Fibroblast of skin of back (primary cell): ENCODE measurements at regions not wholly inside any gene's neighbourhood (a gene's known extent, or its start where the extent isn't known, plus 50 kb on each side); places are given as distances from the start of the nearest gene placed in this dataset.
"Not testable (repeated sequence)": the region's sequence is repeated elsewhere in the genome, so short reads cannot be mapped to it uniquely, and the experiment has no call there.

Source experiments
- DNase-seq: peaks from one replicate; pipeline ENCODE4 v3.0.0-alpha.2; 2013

DNA sequence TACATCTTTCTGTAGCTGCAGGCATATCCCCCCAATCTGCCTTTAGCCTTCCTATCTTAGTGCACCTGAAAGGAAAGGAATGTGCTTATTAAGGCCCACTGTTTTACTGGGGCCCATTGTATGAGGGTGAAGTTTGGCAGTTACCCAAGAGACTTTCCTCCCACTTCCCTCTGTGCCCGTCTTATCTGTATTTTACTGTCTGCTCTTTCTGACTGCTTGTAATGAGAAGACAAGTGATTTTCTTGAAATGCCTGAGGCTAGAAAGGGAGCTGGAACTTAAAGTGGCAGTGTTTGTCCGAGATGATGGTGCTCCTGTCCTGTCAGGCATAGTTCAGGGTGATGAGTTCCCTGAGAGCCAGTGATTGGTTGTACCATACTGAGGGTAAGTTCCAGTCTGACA is 114.7 kb downstream of the QRSL1 start:
- DNase-seq, result not testable (repeated sequence)

DNA sequence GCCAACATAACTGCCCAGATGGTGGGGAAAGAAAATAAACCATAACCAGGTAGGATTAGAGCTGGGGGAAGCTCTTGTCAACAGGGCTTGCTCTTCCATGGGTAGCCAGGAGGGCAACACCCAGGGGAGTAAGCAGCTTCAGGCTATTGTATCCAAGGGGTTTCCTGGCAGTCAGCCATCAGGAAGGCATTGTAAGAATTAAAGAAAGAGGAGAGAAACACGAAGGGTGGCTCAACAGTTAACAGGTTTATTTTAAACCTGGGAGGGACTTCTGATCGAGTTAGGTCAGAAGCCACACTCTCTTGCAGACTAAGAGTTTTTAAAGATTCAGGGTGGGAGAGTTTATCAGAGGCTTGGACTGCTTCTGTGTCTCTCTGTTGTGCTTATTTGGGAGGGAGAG is 114.2 kb downstream of the QRSL1 start:
- DNase-seq, result no peak

DNA sequence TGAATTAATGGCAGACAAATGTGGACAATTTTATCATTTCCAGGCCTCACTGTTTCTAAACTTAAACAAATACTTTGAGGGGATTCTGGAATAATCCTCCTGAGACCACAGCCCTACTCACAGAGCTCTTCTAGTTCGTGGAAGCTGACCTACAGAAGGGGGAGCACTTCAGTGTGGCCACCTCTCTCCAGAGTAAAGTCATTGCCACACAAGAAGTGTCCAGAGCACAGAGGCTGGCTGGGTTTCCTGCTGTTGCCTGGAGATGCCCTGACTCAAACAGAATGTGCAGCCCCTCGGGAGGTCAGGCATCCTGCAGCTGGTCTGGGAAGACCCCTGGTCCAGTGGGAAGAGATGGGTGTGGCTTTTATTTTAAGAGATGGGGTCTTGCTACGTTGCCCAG is 110.9 kb downstream of the QRSL1 start:
- no peak for DNase-seq

DNA sequence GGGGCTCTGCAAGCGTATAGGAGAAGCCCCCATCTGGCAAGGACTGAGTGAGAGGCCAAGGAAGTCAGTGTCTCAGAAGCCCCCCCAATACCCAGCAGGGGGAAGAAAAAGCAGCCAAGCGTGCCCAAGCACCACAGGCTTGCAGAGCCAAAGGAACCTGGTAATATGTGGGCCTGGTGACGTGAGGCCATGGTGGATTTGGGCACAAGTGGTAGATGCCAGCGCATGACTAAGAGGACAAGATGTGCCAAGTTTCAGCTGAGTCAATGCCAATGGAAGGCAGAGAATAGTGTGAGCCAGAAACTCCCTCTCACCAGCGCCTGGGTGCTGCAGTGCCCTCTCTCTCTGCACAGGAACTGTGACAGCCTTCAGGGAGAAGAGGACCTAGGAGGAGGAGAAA is 110.0 kb downstream of the QRSL1 start:
- DNase-seq, result no peak

DNA sequence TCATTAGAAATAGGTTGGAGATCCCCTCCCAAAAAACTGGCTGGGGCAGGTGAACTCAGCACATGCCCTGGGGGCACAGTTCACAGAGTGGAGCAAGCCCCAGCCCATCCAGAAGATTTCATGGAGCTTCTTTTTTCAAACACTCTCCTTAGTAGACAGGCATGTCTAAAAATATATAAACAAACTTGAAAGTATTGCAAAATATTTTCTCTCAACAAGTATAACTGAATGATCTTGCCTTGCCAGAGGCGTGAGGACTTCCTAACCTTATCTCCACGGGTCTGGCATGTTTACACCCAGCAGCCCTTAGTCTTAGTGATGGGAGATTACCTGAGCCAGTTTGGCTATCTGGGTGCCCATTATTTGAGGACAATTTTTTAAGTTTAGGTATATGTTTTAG is 107.1 kb downstream of the QRSL1 start:
- DNase-seq, result no peak

DNA sequence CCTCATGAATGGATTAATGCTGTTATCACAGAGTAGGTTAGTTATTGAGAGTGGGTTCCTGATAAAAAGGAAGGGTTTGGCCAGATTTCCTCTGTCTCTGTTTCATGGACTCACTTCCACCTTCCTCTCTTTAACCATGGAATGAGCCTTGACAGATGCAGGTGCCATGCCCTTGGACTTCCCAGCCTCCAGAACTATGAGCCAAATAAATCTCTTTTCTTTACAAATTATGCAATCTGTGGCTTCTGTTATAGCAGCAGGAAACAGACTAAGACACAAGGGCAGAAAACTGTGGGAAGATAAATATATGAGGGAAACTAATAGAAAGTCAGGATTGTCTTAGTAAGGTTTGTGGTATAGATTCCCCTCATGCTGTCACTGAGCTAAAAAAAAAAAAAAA is 106.5 kb downstream of the QRSL1 start:
- DNase-seq, result no peak

DNA sequence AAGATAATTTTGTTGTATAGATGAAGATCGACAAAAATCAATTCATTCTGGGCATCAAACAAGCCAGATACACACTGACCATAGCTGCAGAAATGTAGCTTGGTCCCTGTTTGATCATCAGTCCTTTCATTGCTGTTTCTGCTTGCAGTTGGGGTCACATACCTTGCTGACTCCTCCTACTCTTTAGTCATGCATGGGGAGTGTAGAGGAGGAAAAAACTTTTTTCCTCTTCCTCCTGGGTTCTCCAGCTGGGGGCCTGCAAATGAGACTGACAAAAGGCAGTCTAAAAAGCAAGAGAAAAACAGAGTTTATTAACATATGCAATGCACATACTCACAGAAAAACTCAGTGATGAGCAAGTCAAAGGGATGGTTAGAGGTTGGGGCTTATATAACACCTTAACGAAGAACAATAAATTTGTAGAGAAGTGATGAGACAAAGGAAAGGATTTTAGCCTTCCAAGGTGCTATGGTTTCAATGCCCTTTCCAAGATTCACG is 105.8 kb downstream of the QRSL1 start:
- no peak for DNase-seq

DNA sequence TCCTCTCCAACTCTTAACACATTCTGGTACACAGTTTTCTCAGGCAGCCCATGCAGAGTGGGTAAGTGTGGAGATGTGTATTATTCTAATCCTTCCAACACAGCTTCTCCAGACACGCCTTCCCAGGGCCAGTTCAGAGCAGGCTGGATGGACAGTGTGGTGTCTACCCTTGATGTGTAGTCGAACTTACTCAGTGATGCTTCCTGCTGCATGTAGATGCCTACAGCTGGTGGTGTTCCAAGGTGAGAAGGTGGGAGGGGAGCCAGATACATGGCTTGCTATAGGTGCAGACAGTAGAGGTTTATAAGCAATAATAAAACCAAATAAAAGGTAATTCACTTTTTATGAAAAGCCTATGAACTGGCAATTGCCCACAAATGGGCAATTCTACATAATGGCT is 104.0 kb downstream of the QRSL1 start:
- no peak for DNase-seq

DNA sequence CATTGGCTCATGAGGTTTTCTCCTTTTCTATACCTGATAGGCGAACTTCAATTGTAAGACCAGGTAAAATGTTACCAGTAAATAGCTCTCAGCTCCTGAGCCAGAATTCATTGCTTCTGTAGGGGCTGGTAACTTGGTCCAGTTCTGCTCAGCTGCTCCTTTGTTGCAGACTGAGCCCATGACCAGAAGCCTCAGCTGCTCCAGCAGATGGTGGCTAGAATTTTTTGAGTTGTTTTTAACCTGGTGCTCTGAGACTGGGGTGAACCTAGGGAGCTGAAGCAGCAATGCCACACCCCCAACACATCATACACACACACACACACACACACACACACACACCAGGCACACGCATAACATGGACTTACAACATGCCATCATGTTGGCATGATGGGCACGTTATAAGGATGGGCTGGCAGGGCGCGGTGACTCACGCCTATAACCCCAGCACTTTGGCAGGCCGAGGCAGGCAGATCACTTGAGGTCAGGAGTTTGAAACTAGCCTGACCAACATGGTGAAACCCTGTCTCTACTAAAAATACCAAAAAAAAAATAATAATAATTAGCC is 103.1 kb downstream of the QRSL1 start:
- no peak for DNase-seq

DNA sequence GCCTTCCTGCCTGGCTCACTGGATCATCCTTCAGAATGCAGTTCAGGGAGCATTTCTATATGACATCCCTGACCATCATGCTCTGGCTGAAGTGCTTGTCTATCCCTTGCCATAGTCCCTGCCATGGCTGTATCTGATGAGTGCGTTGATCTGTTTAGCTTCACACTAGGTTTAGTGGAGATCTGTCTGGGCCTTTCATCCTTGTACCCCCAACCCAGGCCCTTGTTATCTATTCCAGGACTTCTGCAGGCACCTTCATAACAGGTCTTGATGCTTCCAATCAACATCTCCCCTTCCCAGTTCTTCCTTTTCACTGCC is 102.4 kb downstream of the QRSL1 start:
- no peak for DNase-seq

DNA sequence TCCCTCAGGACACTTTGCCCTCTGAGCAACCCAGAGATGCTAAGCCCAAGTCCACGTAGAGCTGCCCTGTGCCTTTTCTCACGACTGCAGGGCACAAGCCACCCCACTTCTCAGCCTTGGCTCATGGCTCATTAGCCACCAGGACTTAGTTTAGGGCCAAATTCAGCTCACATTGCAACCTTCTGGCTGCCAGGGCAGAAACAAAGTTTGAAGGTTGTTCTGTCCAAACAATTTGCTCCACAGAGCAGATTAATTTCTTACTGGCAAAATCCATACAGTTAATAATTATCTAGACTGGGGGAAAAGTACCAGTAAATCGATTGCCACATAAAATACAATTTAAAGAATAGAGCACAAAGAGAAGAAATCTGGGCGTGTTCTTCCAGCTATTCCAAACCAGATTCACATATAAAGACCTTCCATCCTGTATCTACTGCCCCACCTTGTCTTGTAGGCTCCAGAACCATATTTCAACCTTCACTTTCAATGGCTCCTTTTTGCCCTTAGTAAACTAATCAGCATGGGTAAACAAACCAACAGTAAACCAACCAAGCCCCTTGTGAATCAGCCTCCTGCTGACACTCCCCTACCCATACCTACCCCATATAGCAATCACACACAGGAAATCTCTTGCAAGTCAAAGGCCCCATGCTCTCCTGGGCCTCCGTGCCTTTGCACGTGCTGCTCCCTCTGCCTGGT is 101.9 kb downstream of the QRSL1 start:
- no peak for DNase-seq

DNA sequence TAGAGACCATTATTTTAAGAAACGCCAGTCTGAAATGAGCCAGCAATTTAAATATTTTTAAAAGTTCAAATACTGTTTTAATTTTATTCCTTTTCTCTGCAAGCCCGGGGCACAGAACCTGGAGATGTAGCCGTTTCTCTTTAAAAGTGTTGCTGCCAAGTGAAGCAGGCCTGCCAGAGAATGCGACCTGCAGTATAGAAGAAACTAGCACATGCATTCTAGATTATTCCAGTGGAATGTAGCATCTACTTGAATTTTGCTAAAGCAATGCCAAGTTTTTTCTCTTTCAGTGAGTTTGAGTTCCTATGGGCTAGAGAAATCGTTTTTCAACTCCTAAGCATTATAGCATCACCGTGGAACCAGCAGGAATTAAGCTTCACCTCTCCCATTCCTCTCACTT is 101.3 kb downstream of the QRSL1 start:
- DNase-seq, result no peak

DNA sequence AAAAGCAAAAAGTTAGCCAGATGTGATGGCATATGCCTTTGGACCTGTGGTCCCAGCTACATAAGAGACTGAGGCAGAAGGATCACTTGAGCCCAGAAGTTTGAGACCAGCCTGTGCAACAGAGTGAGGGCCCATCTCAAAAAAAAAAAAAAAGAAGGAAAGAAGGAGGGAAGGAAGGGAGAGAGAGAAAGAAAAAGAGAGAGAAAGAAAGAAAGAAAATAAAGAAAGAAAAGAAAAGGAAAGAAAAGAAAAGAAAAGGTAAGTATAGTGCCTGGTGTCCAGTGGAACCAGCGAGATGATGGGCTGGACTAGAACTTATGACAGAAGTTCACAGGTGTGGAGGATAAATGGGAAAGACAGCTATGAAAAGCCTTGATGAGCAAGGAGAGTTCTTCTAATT is 100.9 kb downstream of the QRSL1 start:
- no peak for DNase-seq

DNA sequence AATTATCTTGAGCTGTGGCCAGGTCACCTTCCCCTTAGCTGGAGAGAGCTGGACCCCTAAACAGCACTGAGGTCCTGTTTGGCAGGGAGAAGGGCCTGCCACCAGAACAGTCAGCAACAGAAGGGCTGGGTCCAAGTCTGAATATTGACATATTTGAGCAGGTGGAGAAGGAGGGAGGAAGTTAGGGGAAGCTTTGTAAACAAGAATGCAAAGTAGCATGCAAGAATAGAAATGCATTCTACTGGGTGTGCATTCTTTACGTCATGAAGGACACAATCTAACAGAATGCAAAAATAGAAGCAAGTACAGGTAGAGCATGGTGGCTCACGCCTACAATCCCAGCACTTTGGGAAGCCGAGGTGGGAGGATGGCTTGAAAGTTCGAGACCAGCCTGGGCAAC is 100.5 kb downstream of the QRSL1 start:
- no peak for DNase-seq

DNA sequence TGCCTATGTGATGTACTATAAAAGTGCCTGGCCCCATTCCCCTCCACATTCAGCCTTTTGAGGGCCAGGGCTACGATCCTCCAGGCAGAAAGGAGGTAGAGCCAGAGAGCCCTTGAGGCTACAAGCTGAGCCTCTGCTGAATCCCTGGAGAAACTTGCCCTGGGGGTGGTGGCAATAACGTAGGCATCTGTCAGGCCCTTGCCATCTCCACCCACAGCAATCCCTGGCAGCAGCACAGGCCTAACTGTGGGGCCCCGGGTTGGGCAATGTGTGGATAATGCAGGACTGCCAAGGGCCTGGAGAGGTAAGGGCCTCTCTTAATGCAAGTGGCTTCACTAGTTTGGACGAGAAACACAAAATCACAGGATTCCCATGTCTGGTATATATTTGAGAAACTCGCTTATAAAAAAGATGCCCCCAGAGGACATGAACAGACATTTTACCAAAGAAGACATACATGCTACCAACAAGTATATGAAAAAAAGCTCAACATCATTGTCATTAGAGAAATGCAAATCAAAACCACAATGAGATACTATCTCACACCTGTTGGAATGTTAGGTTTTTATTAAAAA is 99.0 kb downstream of the QRSL1 start:
- no peak for DNase-seq

DNA sequence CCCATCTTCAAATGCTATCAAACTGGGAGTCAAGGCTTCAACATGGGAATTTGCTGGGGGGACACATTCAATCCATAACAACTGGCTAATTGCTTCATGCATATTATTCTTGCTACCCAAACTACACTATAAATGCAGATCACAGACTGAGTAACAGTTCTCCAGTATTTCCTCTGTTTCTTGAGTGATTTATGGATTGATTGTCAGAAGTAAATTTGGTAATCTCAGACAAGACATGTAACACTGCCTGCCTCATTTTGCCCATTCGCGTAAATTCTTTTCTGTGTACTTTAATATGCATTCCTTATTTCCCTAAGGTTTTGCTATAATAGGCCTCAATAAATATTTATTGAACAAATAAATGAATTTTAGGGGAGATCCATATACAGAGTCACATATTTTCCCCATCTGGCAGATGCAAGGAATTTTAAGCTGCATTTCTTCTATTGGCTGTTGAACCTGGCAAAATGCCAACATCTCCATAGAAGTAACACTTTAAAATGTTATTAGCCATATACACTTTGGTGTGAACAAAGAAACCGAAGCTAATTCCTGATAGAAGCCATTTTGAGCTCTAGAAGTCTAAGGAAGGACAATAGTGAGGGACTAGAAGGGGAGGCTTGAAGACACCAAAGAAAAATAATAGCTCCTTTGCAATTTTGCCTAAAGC is 98.2 kb downstream of the QRSL1 start:
- no peak for DNase-seq

DNA sequence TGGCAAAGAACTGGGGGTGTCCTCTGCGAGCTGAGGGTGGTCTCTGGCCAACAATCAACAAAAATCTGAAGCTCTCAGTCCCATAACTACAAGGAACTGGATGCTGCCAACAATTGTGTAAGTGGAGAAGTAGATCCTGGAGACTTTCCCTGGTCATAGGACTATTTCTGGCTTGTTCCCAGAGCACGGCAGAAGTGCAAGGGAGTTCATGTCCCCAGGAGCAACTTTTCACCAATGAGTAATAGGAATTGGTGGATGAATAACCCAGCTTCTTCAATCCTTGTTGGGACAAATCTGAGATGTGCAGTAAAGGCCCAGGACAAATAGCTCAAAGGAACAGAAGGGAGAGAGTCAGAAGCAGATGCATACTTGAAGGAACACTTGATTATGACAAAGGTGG is 95.5 kb downstream of the QRSL1 start:
- no peak for DNase-seq

DNA sequence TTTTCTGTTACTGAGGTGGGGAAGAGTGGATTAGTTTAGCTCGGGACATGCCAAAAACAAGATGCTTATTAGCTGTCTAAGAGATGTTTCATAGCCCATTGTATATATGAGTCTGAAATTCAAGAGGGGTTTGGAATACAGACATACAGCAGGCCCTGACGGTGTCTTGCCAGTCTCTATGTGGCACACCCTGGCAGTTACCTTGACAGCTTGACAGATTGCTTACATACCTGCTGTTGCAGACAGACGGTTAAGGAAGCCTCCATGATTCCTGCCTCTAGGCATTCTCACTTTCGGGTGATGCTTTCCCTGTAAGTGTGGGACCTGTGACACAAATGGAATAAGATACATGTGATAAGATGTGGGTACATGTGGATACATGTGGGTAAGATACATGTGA is 95.0 kb downstream of the QRSL1 start:
- no peak for DNase-seq

DNA sequence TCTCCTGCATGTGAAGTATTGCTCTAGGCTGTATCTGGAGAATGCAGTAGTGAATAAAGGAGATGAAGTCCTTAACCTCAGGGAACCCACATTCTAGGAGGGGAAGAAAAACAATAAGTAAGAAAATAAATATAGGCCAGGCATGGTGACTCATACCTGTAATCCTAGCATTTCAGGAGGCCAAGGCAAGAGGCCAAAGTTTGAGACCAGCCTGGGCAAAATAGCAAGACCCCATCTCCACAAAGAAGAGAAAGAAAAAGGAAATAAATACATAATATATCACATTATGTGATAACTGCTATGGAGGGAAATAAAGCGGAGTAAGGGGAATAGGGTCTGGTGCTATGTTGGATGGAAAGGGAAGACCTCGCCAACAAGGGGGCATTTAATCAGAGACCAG is 94.0 kb downstream of the QRSL1 start:
- not testable (repeated sequence) for DNase-seq

DNA sequence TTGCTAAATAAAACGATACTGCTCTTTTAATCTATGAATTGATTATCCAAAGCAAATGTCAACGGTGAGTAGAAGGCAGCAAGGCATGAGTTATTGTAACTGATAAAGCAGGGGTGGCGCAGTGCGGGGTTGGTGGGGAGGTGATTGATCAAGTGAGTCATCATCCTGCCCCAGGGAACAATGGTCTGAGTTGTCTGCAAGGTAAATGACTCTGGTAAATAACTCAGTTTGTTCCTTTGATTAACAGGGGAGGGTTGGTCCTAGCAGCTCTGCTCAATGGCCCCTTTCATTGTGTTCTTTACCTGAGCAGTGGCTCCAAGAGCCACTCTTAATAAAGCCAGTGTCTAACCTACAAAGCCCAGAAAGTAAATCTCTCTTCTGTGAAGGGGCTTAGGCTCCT is 91.8 kb downstream of the QRSL1 start:
- not testable (repeated sequence) for DNase-seq
